8988T (cell line): ENCODE measurements at regions not wholly inside any gene's neighbourhood (a gene's known extent, or its start where the extent isn't known, plus 50 kb on each side); places are given as distances from the start of the nearest gene placed in this dataset.
"Not testable (repeated sequence)": the region's sequence is repeated elsewhere in the genome, so short reads cannot be mapped to it uniquely, and the experiment has no call there.

Experiments
- DNase-seq: peaks from one replicate; pipeline ENCODE4 v3.0.0; 2011

DNA sequence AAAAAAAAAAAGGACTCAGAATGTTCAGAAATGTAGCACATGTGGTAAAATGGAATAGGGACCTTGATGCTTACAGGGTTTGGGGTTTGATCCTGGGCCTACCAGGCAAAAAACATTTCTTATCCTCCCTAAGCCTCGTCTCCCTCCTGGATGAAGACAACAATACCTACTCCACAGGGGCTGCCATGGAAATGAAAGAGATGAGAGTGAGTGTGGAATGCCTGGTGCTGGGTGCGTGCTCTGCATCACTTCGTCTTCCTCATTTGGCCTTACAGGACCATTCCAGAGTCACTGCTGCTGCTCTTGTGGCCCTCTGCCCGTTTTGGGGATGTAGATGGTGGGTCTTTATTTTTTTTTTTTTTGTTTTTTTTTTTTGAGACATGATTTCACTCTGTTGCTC is 692.9 kb upstream of the EEF2KMT start:
- no peak for DNase-seq

DNA sequence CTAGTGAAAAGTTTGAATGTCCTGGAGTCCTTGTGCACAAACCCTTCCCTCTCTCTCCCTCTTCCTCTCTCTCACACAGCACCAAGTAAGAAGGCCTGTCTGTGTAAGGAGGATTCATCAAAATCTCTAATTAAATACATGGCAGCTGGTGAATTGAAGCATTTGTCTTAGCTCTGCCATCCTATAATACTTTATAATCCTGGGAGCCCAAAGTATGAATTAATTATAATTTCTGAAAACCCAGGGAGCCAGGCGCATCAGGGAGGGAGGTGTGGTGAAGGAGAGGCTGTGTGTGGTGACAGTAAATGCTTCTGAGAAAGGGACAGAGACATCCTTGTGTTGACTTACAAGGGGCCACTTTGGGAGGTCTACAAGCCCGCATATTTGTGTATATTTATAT is 691.4 kb upstream of the EEF2KMT start:
- DNase-seq, result no peak

DNA sequence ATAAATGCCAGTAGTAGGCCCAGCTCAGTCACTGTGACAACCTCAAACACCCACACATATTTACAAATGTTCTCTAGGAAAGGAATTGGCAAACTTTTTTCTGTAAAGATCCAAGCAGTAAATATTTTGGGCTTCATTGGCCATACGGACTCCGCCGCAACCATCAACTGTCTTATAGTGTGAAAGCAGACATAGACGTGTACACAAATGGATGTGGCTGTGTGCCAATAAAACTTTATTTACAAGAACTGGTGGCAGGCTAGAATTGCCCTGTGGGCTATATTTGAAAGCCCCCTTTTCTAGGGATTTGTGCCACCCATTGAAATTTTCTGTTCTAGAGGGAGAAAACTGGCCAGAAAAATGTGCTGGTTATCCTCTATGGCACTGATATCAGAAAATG is 683.8 kb upstream of the EEF2KMT start:
- DNase-seq, result no peak

DNA sequence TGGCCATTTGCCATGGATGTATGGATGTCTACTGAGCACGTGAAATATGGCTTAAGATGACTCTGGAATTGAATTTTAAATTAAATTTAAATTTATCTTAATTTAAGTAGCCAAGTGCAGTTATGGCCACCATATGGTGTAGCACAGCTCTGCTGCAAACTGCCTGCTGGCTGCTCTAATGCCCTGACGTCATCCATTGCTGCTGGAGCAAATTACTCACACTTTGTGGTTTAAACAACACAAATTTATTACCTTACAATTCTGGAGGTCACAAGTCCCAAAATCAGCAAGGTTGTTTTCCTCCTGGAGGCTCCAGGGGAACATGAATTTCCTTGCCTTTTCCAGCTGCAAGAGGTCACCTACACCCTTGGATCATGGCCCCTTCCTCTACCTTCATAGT is 679.3 kb upstream of the EEF2KMT start:
- no peak for DNase-seq

DNA sequence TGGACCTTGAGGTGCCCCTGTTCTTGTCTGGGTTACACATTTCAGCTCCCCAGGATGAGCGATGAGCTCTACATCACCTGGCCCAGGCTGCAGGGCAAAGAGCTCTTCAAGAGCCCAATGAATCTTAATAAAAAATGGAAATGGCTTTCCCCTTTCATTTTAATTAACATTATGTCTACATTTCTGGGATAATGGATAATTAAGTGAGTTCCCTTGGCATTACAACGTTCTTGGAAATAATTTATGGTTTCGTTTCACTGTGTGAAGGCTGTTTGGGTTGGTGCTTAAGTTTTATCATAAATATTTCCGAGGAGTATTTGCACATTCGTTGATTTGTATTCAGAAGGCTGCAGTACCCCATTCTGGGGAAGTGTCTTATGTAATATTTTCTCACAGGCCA is 678.3 kb upstream of the EEF2KMT start:
- DNase-seq, result no peak

DNA sequence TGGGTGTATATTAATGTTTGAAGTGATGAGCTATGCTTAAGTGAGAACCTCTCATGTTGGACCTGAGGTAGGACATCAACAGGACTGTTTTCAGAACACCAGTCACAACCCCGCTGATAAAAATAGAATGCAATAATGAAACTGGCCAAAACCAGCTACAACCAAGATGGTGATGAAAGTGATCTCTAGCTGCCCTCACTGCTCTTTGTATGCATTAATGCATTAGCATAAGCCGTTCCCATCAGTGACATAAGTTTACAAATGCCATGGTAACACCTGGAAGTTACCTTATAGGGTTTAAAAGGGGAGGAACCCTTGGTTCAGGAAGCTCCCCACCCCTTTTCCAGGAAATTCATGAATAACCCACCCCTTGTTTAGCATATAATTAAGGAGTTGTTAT is 672.5 kb upstream of the EEF2KMT start:
- no peak for DNase-seq

DNA sequence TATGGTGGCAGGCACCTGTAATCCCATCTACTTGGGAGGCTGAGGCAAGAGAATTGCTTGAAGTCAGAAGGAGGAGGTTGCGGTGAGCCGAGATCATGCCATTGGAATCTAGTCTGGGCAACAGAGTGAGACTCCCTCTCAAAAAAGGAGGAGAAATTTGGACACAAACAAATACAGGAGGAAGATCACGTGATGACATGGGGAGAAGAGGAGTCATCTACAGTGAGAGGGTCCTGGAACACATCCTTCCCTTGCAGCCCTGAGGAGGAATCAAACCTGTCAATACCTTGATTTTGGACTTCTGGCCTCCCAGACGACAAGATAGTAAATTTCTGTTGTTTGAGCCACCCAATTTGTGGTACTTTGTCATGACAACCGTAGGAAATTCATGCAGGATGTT is 671.9 kb upstream of the EEF2KMT start:
- no peak for DNase-seq

DNA sequence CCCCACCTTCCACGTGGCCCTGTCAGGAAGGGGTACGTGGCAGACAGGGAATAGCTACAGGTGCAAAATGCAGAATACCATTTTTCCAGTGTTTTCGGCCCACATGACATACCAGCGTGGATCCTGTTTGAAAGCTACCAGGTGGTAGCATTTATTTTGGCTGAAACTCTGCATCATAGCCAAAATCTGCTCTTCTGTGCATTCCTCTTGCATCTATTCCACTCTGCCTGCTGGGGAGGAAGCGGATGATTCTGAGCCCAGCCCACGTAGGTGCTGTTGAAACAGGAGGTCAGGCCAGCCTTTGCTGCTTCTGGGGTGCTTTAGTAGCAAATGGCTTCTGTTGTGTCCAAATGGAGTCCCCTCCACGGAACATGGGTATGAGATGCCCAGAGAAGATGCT is 670.9 kb upstream of the EEF2KMT start:
- DNase-seq, result no peak

DNA sequence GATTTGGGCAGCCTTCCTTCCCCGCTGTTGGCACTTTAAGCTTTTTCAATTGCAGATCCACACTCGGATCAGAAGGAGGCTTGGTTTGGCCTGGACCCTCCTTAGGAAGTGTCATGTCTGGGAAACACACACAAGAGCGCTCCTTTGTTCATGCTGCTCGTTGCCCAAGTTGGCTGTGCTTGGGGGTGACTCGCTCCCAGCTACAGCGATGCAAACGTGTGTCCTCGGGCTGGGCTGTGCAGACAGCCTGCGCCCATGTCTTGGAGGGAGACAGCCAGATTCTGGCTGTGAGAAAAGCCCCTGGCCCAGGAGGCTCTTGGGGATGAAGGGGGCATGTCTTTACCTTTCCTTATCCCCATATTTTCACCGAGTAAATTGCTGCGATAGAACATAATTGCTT is 665.6 kb upstream of the EEF2KMT start:
- DNase-seq, result no peak

DNA sequence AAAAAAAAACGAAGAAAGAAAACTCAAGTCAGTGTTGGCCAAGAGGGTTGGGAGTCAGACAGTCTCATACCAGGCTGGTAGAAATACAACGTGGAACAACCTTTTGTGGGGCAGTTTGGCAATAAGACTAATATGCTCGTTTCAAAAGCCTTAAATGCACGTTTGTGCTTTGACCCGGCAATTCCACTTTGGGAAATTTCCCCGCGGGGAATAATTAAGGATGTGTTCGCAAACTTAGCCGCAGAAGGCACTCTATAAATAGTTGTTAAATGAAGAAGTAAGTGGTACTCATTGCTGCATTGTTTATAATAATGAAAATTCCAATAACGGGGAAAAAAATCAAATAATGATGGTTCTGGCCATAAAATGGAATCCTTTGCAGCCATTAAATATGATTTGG is 664.8 kb upstream of the EEF2KMT start:
- no peak for DNase-seq

DNA sequence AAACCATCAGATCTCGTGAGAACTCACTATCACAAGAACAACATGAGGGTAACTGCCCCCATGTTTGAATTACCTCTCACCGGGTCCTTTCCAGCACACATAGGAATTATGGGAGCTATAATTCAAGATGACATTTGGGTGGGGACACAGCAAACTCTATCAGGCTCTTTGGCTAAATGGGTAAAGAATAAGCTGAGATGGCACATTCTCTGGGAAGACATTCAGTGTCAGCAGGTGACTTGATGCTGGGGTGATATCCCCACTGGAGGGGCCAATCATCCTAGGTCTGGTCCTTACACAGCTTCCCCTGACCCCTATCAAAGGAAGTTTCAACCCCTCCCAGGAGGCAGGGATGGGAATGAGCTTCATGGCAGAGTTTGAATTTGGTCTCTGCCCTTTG is 664.0 kb upstream of the EEF2KMT start:
- no peak for DNase-seq

DNA sequence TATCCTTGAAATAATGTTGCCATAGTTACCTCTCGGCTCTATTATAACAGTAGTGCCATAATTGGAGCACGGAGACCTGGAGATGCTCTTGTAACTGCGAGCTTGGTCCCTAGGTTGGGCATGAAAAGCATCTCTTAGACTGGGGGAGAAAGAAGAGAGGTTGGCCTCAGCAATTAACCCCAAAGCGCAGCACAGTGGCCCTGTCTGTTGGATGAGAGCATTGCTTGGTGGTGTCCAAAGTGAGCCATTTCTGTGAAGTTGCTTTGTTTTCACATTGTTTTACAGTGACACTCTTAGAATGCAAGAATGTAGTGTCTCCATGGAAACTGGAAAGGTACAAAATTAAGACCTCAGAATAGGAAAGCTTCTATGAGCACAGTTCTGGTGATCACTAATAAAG is 660.7 kb upstream of the EEF2KMT start:
- no peak for DNase-seq

DNA sequence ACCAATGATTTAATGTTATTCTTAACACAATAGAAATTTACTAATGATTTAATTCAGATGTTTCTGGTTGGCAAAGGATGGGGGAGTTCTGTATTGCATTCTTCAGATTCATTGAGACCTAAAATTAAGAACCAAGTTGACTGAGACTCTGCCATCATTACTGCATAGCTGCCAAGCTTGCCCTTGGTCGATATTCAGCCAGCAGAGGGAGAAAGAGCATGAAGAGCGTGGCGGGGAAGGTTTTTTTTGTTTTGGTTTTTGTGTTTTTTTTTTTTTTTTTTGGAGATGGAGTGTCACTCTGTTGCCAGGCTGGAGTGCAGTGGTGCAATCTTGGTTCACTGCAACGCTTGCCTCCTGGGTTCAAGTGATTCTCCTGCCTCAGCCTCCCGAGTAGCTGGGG is 659.4 kb upstream of the EEF2KMT start:
- DNase-seq, result no peak

DNA sequence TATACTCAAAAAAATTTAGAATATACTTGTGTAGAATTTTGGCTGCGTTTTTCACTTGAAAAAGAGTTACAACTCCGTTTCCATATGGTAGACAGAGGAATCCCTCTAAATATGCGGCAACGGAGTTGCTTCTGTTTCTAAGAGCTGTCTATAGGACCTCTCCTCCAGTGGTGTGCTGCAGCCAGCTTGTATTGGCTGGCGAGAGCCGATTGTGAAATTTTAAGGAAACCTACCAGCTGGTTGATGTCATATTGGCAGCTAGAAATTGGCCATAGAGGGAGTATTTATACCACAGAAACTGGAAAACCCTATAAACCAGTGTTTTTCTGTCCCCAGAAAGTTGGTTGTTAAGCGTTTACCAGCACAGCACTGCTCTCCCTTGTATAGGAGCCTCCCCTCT is 655.8 kb upstream of the EEF2KMT start:
- DNase-seq, result no peak

DNA sequence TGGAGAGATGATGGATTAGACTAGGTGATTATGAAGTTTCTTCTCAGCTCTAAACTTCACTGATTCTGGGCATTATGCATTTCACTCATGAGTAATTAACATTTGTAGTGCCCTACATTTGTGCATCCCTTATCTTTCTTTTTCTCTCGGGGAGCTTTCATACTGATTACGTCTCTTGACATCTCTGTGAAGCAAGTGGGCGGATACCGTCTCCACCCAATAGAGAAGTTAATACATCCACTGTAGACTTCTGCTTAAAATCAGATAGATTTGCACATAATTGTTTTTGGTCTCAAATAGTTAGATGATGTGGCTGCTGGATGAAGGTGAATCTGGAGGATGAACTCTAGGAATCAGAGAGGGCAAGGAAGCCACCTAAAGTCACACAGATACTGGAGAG is 653.6 kb upstream of the EEF2KMT start:
- DNase-seq, result no peak

DNA sequence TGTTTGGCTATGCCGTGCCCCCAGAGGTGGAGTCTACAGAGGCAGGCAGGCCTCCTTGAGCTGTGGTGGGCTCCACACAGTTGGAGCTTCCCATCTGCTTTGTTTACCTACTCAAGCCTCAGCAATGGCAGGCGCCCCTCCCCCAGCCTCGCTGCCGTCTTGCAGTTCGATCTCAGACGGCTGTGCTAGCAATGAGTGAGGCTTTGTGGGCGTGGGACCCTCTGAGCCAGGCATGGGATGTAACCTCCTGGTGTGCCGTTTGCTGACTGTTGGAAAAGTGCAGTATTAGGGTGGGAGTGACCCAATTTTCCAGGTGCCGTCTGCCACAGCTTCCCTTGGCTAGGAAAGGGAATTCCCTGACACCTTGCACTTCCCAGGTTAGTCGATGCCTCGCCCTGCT is 652.8 kb upstream of the EEF2KMT start:
- not testable (repeated sequence) for DNase-seq

DNA sequence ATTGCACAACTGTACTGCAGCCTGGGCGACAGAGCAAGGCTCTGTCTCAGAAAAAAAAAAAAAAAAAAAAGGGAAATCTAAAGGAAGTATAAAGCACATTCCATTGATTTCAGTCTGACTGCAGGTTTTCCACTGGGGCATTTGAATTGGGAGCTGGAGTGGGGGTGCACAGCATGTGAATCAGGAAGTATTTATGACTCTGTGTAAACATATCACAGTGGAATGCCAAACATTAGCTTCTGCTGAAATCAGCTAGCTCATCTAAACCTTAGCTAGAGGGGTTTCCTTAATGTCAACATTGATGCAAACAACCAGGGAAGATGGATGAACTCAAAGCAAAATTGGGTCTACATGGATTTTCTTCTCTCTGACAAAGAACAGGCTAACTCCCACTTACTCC is 641.0 kb upstream of the EEF2KMT start:
- DNase-seq, result no peak

DNA sequence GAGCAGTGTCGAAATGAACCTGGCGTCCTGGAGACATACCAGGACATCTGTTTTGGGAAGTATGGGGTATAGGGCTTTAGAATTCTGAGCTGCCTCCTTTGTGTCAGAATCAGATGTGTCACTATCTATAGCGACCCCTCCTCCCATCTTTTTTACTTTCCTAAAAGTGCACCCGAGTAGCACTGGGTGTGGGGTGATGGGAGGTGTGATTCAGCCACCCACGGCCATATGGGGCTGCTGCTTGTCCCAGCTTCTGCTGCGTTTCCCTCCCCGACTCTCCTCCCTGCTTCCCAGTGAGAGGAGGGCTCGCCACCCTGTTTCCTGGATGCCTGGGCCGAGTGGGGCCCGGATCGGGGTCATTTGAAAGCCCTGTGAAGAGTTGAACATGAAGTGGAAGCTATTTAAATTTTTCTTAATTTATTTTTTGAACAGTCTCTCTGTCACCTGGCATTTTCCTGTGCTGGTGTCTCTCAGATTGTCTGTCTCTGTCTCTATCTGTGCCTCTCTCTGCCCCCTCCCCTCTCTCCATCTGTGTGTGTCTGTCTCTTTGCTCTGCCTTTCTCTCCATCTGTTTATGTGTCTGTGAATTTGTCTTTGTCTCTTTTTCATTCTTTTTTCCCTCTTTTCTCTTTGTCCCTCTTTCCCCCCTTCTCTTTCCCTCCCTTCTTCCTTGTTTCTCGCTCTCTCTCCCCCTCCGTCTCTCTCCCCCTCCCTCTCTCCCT is 638.8 kb upstream of the EEF2KMT start:
- no peak for DNase-seq

DNA sequence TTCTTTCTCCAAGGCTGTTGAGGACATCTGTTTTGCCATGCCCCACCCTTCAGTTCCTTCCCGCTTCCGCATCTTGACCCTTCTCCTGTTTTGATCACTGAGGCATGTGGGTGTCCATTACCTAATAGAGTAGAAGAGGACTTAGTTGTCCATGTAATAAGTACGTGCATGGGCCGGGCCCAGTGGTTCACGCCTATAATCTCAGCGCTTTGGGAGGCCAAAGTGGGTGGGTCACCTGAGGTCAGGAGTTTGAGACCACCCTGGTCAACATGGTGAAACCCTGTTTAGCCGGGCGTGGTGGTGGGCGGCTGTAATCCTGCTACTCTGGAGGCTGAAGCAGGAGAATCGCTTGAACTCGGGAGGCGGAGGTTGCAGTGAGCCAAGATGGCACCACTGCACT is 637.8 kb upstream of the EEF2KMT start:
- DNase-seq, result no peak

DNA sequence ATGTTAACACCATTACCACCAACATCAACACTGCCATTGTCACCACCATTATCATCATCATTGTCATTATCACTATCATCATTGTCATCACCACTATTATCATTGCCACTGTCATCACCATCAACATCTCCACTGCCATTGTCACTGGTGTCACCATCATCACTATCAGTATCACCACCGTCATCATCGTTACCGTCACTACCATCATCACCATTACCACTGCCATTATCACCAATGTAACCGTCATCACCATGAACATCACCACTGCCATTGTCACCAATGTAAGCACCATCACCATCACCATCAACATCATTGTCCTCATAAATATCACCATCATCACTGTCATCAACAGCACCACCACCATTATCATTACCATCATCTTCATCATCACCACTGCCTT is 633.2 kb upstream of the EEF2KMT start:
- DNase-seq, result no peak

DNA sequence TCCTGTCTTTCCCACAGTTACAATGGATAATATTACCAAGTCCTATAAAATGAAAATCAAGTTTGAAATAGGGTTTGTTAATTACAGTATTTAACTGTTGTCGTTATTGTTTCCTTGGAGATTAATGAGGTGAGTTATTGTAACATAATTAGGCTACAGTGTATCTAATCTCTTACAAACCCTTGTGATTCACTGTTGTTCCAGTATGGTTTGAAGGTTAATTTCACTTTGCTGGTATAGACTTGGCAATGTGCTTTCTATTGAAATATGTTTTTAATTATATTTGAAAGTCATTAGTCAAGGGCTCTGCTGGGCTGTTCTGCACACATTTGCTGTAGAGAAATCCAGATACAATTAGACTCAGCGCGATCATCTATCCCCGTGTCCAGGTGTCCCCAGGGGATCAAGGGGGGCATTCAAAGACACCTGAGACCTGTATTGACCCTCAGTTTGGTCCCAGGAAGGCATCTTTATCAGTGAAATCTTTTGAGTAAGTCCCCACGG is 624.6 kb upstream of the EEF2KMT start:
- no peak for DNase-seq

DNA sequence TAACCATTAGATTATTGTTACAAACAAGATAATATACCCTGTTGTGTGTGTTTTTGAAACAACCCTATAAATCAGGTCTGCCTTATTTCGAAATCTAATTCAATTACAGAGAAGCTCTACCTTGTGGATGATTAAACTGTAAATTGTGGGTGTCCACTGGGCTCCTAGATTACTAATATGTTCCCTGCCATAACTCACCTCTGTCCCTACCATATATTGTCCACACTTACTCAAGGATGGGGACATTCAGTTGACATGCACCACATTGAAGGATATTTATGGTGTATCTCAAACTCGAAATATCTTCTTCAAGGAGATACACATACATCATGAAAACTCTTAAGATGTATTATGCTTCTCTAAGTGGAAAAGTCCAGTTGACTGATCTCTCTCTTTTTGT is 617.6 kb upstream of the EEF2KMT start:
- DNase-seq, result no peak

DNA sequence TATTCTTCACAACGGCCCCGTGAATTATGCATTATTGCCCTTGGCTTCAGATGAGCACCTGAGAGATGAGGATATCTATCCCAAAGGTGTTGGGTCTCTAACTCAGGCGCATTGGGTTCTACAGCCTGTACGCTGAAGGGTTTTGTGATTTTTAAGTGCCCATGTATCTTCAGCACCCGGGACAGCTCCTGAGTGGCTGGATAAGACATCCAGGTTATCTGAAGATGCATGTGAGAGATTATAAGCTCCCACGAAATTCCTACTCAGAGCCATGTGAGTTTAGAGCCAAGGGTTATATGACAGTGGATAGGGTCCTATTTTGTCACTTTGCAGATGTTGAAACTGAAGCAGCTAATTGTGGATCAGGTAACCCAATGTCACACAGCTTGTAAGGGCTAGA is 612.3 kb upstream of the EEF2KMT start:
- no peak for DNase-seq

DNA sequence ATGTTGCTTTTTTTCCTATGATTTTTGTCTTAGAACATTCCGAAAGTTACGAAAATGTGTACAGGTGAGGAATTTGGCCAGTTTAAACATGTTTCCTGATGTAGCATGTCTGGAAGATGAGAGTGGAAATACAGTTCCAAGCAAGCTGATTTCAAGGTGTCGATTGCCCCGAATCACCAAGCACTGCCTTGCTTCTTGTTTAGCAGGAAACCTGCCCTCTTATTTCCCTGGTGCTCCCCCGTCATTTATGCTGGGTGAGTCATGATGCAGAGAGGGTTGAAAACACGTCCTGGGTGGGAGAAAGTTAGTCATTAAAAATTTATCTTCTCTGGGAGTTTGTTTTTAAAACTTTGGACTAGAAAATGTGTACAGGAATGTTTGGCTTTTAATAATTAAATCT is 608.6 kb upstream of the EEF2KMT start:
- no peak for DNase-seq

DNA sequence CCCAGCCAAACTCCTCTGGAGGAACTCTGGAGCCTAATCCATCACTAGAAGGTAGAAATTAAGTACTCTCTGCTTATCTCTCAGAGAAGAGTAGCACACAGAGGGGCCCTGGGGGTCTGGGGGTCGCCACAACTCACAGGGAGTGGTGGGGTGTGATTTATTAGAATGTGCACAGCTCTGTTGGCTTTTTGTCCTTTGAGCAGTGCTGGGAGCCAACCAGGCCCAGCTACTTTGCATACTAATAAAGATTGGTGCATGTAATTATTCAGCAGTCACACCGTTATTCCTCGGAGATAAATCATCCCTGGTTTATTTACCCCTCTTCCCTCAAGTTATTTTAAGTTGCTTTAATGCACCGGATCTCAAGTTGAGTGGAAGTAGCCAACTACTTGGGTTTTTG is 606.7 kb upstream of the EEF2KMT start:
- DNase-seq, result no peak

DNA sequence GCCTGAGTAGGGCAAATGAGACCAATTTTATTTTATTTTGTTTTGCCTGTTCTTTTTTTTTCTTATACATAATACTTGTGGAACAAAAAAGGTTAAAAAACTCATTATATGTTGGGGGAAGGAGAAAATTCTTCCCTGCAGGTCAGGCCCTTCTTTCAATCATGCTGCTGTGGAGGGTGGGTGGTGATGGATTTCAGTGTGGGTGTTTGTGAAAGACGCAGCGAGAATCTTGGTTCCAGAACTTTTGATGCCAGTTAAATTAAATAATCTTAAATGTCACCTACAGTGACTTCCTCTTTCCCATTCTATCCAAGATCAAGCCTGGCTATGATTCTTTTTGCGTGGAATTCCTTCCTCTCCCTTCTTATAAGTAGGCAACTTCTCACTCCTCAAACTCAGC is 595.8 kb upstream of the EEF2KMT start:
- DNase-seq, result no peak
